SK-N-SH treated with all-trans-retinoic acid at 6 μM for 48 hours (cell line): ENCODE measurements at regions not wholly inside any gene's neighbourhood (a gene's known extent, or its start where the extent isn't known, plus 50 kb on each side); places are given as distances from the start of the nearest gene placed in this dataset.

ENCODE experiments used
- ARNTL ChIP-seq: fragments of 450-650 bp; formaldehyde crosslinking; IDR thresholded peaks from 2 replicates; pipeline ENCODE4 v1.5.0; 2020; ENCODE audit warnings: low read depth, mild to moderate bottlenecking, moderate library complexity, borderline replicate concordance
- BACH2 ChIP-seq: fragments of 250-450 bp; sonication (Bioruptor Pico); IDR thresholded peaks from 2 replicates; pipeline ENCODE4 v1.9.0; 2021; ENCODE audit warnings: mild to moderate bottlenecking, borderline replicate concordance
- CSRNP3 ChIP-seq: fragments of 250-450 bp; sonication (Bioruptor Pico); IDR thresholded peaks from 2 replicates; pipeline ENCODE4 v1.5.1; 2021; ENCODE audit warnings: mild to moderate bottlenecking, moderate library complexity
- ESRRG ChIP-seq: fragments of 250-450 bp; sonication (Bioruptor Pico); IDR thresholded peaks from 2 replicates; pipeline ENCODE4 v1.6.1; 2021; ENCODE audit warnings: mild to moderate bottlenecking
- GLIS3 ChIP-seq: fragments of 250-450 bp; sonication (Bioruptor Pico); IDR thresholded peaks from 2 replicates; pipeline ENCODE4 v1.5.0; 2020; ENCODE audit warnings: mild to moderate bottlenecking, moderate library complexity
- OSR1 ChIP-seq: fragments of 250-450 bp; sonication (Bioruptor Pico); IDR thresholded peaks from 2 replicates; pipeline ENCODE4 v1.8.0; 2022; ENCODE audit warnings: moderate library complexity, mild to moderate bottlenecking, inconsistent platforms
- PATZ1 ChIP-seq: fragments of 250-450 bp; sonication (Bioruptor Pico); IDR thresholded peaks from 2 replicates; pipeline ENCODE4 v1.8.0; 2020; ENCODE audit warnings: mild to moderate bottlenecking, moderate library complexity, borderline replicate concordance
- POU6F1 ChIP-seq: fragments of 250-450 bp; sonication (Bioruptor Pico); IDR thresholded peaks from 2 replicates; pipeline ENCODE4 v1.8.0; 2021; ENCODE audit warnings: low read depth, mild to moderate bottlenecking, moderate library complexity, borderline replicate concordance
- SNAI2 ChIP-seq: fragments of 250-450 bp; sonication (Bioruptor Pico); IDR thresholded peaks from 2 replicates; pipeline ENCODE4 v1.5.0; 2020; ENCODE audit warnings: mild to moderate bottlenecking, moderate library complexity
- TOX ChIP-seq: fragments of 250-450 bp; sonication (Bioruptor Pico); IDR thresholded peaks from 2 replicates; pipeline ENCODE4 v1.8.0; 2021; ENCODE audit warnings: mild to moderate bottlenecking, moderate library complexity, borderline replicate concordance
- TSHZ2 ChIP-seq: fragments of 250-450 bp; sonication (Bioruptor Pico); IDR thresholded peaks from 2 replicates; pipeline ENCODE4 v1.5.0; 2020; ENCODE audit warnings: mild to moderate bottlenecking, moderate library complexity
- ZFP3 ChIP-seq: fragments of 250-450 bp; sonication (Bioruptor Pico); IDR thresholded peaks from 2 replicates; pipeline ENCODE4 v1.5.0; 2020; ENCODE audit warnings: mild to moderate bottlenecking, moderate library complexity
- ZNF70 ChIP-seq: fragments of 450-650 bp; formaldehyde crosslinking; IDR thresholded peaks from 2 replicates; pipeline ENCODE4 v1.5.0; 2020; ENCODE audit warnings: mild to moderate bottlenecking, moderate library complexity

GRCh38 chr6:130274007-130274406 is 51.3 kb upstream of the SAMD3 start:
- TF ChIP-seq ARNTL (CRISPR knock-in tag) (no peak), OSR1 (CRISPR knock-in tag) (no peak), TSHZ2 (CRISPR knock-in tag) (no peak), CSRNP3 (CRISPR knock-in tag) (no peak), ZNF70 (CRISPR knock-in tag) (no peak), PATZ1 (CRISPR knock-in tag) (no peak), BACH2 (CRISPR knock-in tag) (no peak), ESRRG (CRISPR knock-in tag) (no peak), SNAI2 (CRISPR knock-in tag) (no peak), GLIS3 (CRISPR knock-in tag) (no peak), TOX (CRISPR knock-in tag) (no peak), ZFP3 (no peak), POU6F1 (no peak)
